Renal cortex interstitium (tissue), 11 donors: ENCODE measurements at regions not wholly inside any gene's neighbourhood (a gene's known extent, or its start where the extent isn't known, plus 50 kb on each side); places are given as distances from the start of the nearest gene placed in this dataset.
A peak's percentile ranks its signal among the peaks of the same experiment; 100 is the strongest.

Experiments
- DNase-seq, 11 donors: peaks; one replicate each; pipeline ENCODE4 v3.0.0-alpha.2; 2013; ENCODE audit warnings: low read depth in 9 of 11, low spot score in 4 of 11; ENCODE audit errors: extremely low read depth in 1 of 11

DNA sequence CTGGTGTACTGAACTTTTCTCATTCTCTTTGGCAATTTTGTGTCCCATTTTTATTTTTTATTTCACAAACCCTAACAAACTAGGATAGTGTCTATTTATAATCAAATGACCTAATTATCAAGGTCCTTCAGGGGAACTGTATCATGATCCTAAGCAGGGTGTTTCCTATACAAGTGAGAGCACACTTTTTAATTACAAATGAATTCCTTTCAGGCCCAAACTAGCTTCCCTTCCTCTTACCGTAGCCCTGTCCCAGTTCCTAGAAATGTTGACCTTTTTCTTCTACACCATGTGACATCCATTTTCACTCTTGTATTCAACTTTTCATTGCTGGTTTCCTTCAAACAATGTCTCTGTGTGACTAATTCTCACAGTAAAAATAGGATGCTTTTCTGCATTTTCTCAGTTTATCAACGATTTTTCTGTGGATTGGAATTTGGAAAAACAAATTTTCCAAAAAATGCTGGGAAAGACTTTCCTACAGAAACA lies 411.4 kb downstream of the CCDC91 start:
- DNase-seq: no peak

GRCh38 chr12:28602786-28603185 lies 412.5 kb downstream of the CCDC91 start:
- no peak for DNase-seq

DNA sequence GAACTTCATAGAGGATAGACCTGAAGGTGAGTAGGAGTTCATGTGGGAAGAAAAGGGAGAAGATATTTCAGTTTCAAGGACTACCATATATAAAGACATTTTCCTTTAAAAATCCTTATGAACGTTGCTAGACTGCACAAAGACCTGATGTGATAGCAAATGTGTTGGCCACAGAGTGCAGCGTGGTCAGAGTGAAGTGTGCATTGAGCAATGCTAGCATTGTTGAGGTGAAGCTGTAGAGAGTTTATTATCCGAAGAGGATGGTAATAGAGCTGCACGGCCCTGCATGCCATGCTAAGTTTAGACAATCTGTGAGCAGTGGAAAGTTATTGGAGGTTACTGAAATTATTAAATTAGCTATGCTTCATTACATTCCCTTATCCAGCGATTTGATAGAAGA lies 413.0 kb downstream of the CCDC91 start:
- DNase-seq: no peak

DNA sequence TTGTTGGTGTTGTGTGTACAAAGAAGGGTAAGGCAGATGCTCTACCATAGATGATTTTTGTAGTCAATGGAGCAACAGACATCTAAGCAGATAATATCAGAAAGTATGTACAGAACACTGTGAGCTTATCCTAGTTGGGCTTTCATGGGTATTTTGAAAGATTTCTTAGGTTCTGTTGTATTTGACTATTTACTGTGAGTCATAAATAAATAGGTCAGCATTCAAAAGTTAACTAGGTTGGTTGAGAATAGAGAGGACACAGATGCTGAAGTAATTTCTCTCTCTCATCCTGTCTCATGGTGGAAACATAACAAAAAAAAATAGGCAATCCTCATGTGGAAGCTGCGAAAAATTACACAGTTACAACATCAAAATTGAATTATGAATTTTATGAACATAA lies 413.5 kb downstream of the CCDC91 start:
- DNase-seq: no peak

DNA sequence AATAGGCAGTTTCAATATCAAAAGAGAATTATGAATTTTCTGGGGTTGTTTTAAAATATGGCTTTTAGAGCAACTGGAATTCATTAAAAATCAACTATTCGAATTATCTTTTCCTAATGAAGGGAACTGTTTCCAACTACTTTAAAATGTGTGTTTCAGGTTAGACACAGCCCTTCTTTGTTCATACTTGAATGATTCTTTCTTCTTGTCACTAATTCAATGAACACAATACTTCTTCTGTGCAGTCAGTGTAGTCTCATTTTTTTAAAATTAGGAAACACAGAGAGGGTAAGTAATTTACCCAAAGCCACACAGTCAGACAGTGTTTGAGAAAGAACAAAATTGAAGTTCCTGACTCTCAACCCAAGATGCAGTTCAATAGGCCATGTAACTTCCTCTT lies 414.0 kb downstream of the CCDC91 start:
- peak in 1 of 11 donors; percentile 4 for DNase-seq

DNA sequence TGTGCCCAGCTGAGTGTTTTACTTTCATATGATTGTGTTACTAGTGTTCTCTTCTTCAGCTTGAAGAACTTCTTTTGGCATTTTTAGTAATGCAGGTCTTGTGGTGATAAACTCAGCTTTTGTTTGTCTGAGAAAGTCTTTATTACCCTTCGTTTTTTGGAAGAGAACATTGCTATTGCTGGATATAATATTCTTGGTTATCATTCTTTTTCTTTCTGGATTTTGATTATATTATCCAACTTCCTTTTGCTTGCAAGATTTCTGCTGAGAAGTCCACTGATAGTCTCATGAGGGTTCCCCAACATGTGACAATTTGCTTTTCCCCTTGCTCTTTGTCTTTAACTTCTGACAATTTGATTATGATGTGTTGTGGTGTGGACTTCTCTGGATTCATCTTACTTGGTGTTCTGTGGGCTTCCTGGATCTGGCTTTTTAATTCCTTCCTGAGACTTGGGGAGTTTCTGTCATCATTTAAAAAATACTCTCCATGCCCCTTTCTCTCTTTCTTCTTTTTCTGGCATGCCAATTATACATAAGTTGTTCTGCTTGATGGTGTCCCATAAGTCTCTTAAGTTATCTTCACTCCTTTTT lies 416.8 kb downstream of the CCDC91 start:
- DNase-seq: no peak

GRCh38 chr12:28610401-28611114 lies 420.3 kb downstream of the CCDC91 start:
- DNase-seq: no peak

- peak in 2 of 11 donors; percentile 1 to 4 for DNase-seq
Measured at GRCh38 chr12:28611115-28611435, 420.8 kb downstream of the CCDC91 start.

DNA sequence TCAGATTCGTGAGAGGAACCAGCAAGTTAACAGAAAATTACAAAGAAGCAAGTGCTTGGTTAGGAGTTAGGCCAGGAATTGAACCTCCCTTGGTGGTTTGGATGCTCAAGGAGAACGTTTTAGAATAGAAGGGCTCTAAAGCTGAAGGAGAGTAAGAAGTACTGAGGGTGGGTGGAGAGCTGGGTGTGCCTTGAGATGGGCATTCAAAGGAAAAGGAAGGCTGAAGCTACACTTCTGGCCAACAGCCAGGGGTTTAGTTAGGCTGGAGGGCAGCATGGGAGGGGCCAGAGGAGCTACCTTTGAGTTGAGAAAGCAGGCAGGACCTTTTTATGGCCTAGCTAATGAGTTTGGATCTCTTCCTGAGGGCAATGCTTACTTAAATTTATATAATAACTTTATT lies 421.2 kb downstream of the CCDC91 start:
- DNase-seq: no peak

DNA sequence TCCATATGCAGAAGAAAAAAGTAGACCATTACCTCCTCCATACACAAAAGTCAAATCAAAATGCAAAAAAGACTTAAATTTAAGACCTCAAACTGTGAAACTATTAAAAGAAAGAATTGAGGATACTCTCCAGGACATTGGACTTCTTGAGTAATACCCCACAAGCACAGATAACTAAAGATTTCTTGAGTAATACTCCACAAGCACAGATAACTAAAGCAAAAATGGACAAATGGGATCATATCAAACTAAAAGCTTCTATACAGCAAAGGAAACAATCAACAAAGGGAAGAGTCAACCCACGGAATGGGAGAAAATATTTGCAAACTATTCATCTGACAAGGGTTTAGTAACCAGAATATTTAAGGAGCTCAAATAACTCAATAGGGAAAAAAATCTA lies 427.9 kb downstream of the CCDC91 start:
- DNase-seq: no peak

DNA sequence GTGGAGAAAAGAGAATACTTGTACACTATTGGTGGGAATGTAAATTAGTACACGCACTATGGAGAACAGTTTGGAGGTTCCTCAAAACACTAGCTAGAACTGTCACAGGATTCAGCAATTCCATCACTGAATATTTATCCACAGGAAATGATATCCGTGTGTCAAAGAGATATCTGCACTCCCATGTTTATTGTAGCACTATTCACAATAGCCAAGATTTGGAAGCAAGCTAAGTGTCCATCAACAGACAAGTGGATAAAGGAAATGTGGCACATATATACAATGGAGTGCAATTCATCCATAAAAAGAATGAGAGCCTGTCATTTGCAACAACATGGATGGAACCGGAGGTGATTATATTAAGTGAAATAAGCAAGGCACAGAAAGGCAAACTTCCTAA lies 428.5 kb downstream of the CCDC91 start:
- DNase-seq: no peak

DNA sequence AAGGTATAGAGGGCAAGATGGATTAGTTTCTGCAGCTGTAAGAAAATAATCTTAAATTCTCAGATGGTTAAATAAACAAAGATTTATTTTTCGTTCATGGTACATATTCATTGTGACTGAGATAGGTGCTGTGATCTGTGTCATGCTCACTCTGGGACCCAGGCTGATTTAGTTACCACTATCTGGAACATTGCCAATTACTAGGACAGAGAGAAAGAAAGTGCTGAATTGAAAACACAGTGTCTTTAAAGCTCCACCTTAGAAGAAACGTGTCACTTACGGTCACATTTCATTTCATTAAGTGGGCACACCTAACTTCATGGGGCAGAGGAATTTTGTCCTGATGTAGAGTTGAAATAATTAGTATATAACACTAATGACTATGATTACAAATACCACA lies 430.0 kb downstream of the CCDC91 start:
- DNase-seq: no peak

- DNase-seq: no peak
Measured at GRCh38 chr12:28622406-28622805, 432.1 kb downstream of the CCDC91 start.

DNA sequence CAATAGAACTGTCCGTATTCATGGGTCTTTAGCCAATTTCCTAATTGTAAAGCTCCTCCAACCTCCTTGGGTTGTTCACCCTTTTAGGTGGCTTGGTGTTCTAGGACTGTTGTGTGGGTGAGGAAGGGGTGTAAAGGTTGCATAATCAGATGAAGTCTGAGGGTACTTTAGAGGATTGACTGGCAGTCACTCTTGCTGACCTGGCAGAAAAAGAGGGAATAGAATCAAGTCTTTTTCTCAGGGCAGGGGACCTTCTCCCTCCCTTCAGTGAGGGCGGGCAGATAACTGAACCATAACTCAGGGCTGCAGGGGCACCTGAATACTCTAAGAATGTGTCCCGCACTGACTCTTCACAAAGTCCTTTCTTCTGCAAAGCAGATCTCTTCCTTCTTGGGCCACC lies 436.2 kb downstream of the CCDC91 start:
- no peak for DNase-seq

DNA sequence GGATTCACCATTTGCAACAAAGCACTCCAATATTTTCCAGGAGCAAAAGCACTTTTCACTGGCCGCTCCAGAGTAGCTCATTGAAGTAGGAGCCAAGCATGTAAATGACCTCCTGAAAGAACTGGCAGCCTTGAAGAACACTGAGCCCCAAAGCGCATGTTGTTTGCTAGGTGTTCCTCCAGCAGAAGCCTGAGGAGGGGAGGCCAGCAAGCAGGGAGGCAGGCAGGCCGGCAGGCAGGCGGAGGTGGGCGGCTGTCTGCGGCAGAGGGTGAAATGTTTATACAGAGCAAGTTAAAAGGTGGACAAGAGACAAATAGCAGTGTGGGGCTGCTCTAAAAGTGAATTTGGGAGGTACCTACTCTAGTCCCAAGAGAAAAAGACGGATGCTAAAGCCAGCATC lies 439.4 kb downstream of the CCDC91 start:
- DNase-seq: no peak

- DNase-seq: no peak
Measured at GRCh38 chr12:28631831-28632230, 441.6 kb downstream of the CCDC91 start.

DNA sequence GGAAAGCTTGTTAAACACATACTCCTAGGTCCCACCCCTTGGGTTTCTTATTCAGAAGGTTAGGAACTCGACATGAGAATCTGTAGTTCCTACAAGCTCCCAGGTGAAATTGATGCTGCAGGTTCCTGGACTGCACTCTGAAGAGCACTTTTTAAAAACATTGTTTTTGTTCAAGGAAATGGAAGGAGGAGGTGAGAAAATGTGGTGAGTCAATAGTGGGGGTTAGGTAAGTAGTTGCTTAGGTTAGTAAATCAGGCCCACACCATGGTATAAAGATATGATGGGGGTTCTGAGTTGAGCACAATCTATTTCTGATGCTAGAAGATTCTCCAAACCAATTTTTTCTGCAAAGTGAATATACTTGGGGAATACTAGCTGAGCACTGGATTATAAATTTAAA lies 450.3 kb downstream of the CCDC91 start:
- no peak for DNase-seq

- DNase-seq: no peak
Measured at GRCh38 chr12:28645436-28645835, 455.2 kb downstream of the CCDC91 start.

GRCh38 chr12:28645891-28646290 lies 455.6 kb downstream of the CCDC91 start:
- no peak for DNase-seq

GRCh38 chr12:28650906-28651305 lies 460.6 kb downstream of the CCDC91 start:
- DNase-seq: no peak

DNA sequence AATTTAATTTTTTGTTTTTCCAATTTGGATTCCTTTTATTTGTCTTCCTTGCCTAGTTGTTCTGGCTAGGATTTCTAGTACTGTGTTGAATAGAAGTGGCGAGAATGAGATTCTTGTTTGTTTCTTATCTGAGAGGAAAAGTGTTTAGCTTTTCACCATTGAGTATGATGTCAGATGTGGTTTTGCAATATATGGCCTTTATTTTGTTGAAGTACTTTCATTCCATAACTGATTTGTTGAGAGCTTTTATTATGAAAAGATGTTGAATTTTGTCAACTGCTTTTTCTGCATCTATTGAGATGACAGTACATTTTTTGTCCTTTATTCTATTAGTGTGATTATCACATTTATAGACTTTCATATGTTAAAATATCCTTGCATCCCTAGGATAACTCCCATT lies 462.0 kb downstream of the CCDC91 start:
- DNase-seq: no peak
